K562 (cell line): ENCODE measurements at regions not wholly inside any gene's neighbourhood (a gene's known extent, or its start where the extent isn't known, plus 50 kb on each side); places are given as distances from the start of the nearest gene placed in this dataset.

Source experiments
- ATAC-seq: fragments of 200-7000 bp; cut with Tn5 transposase; 3 replicates; pipeline ENCODE4 v1.9.1; 2020; ENCODE audit warnings: moderate library complexity
- BruUV-seq: library from RNA; stranded (reverse); fragments of 400-500 nt; replicated peaks from 2 replicates; lab custom pipeline; 2021; lab: Mats Ljungman, UMichigan
- CTCF ChIA-PET: fragments of 300-600 bp; formaldehyde crosslinking; extraction: SDS; loops from one replicate; lab custom pipeline; 2021; ENCODE audit warnings: low intra/inter-chr PET ratio; lab: Yijun Ruan, JAX
- POLR2A ChIA-PET: fragments of 300-600, 350-650 bp; sonication (Branson Sonifier 250); formaldehyde crosslinking; extraction: SDS; loops from one replicate; lab custom pipeline; 2021; ENCODE audit warnings: antibody characterized with exemption, inconsistent platforms; lab: Yijun Ruan, JAX
- DNase-seq, 4 experiments: peaks; one replicate each; pipeline versions ENCODE4 v3.0.0 to v3.0.0-alpha.2; 2011 to 2018; ENCODE audit warnings: low spot score in 3 of 4, mixed read lengths in 3 of 4; ENCODE audit errors: extremely low read depth in 1 of 4
- FAIRE-seq: peaks from 2 replicates; lab custom pipeline; 2011; peaks lifted over from hg19 to GRCh38; lab: Jason Lieb, UNC
- H2AFZ ChIP-seq: 2 replicates; pipeline ENCODE4 v1.6.0; 2011; ENCODE audit warnings: low read depth, low read length, control low read depth, inconsistent platforms
- H3K27ac ChIP-seq: fragments of 200-600 bp; 3 replicates; pipeline ENCODE4 v1.8.0; 2011; ENCODE audit warnings: low read depth, mild to moderate bottlenecking, control low read depth, inconsistent platforms, low read length, moderate library complexity, mixed read lengths; ENCODE audit errors: extremely low read depth
- H3K27me3 ChIP-seq, 2 experiments: fragments of 300-600 bp in 1 of 2; 2 replicates in 1 of 2; 3 replicates in 1 of 2; pipeline versions ENCODE4 v1.6.0 to v1.8.0; 2011; ENCODE audit warnings: inconsistent platforms in 2 of 2, low read length in 2 of 2, mild to moderate bottlenecking in 1 of 2, mixed read lengths in 1 of 2, moderate library complexity in 1 of 2; ENCODE audit not compliant: control insufficient read depth in 2 of 2, insufficient read depth in 2 of 2
- H3K36me3 ChIP-seq: fragments of 300-600 bp; 3 replicates; pipeline ENCODE4 v1.8.0; 2011; ENCODE audit warnings: mild to moderate bottlenecking, low read length, inconsistent platforms; ENCODE audit not compliant: control insufficient read depth, insufficient read depth
- H3K4me1 ChIP-seq, 2 experiments: fragments of 200-600 bp in 1 of 2; replicated peaks in 1 of 2; 2 replicates in 1 of 2; 3 replicates in 1 of 2; pipeline versions ENCODE4 v1.5.1 to v1.8.0; 2011; ENCODE audit warnings: inconsistent platforms in 2 of 2, low read length in 2 of 2, mild to moderate bottlenecking in 1 of 2, mixed read lengths in 1 of 2, moderate library complexity in 1 of 2; ENCODE audit not compliant: control insufficient read depth in 2 of 2, insufficient read depth in 2 of 2
- H3K4me2 ChIP-seq: 2 replicates; pipeline ENCODE4 v1.6.1; 2011; ENCODE audit warnings: low read length, control low read depth, inconsistent platforms, mixed read lengths; ENCODE audit not compliant: insufficient read depth
- H3K4me3 ChIP-seq: fragments of 200-600 bp; sonication (generic), shearing (Covaris generic); 2 replicates; pipeline ENCODE4 v1.5.1; 2016; ENCODE audit warnings: control low read depth, inconsistent platforms
- H3K79me2 ChIP-seq: fragments of 200-600 bp; 3 replicates; pipeline ENCODE4 v1.8.0; 2011; ENCODE audit warnings: low read length, inconsistent platforms; ENCODE audit not compliant: control insufficient read depth, insufficient read depth
- H3K9ac ChIP-seq, 2 experiments: 2 replicates each; pipeline versions ENCODE4 v1.6.0 to v1.6.1; 2011; ENCODE audit warnings: low read depth in 2 of 2, low read length in 2 of 2, control low read depth in 1 of 2, inconsistent platforms in 1 of 2, mild to moderate bottlenecking in 1 of 2, mixed read lengths in 1 of 2; ENCODE audit not compliant: insufficient read depth in 1 of 2
- H3K9me1 ChIP-seq: one replicate; pipeline ENCODE4 v1.6.0; 2011; ENCODE audit warnings: inconsistent platforms, mild to moderate bottlenecking, low read length, moderate library complexity; ENCODE audit not compliant: control insufficient read depth, insufficient read depth
- H3K9me3 ChIP-seq: replicated peaks from 2 replicates; pipeline ENCODE4 v1.5.1; 2011; ENCODE audit warnings: low read depth, low read length, inconsistent platforms; ENCODE audit not compliant: control insufficient read depth, insufficient read depth
- H4K20me1 ChIP-seq: replicated peaks from 2 replicates; pipeline ENCODE4 v1.6.1; 2011; ENCODE audit warnings: low read length, inconsistent platforms, mixed read lengths; ENCODE audit not compliant: control insufficient read depth, insufficient read depth
- HINFP ChIP-seq: fragments of 450-650 bp; conservative IDR thresholded peaks from 2 replicates; pipeline ENCODE4 v1.6.1; 2016; ENCODE audit warnings: missing genetic modification characterization, low read depth, mild to moderate bottlenecking, control low read depth, missing compliant biosample characterization
- POLR2AphosphoS5 ChIP-seq: IDR thresholded peaks from 2 replicates; pipeline ENCODE4 v1.6.1; 2011; ENCODE audit warnings: mild to moderate bottlenecking, low read depth, low read length, moderate library complexity; ENCODE audit not compliant: control insufficient read depth, insufficient read depth
- TCFL5 ChIP-seq: fragments of 250-450 bp; sonication (Bioruptor Pico); conservative IDR thresholded peaks from 2 replicates; pipeline ENCODE4 v1.6.1; 2021; ENCODE audit warnings: mild to moderate bottlenecking, moderate library complexity, matching md5 sums
- ZFPM2 ChIP-seq: fragments of 250-450 bp; sonication (Bioruptor Pico); IDR thresholded peaks from 2 replicates; pipeline ENCODE4 v1.5.1; 2022; ENCODE audit warnings: mild to moderate bottlenecking
- WGBS: fragments of 100-300 bp; shearing (Covaris generic); methylation state at CpG from one replicate; pipeline ENCODE4 v1.1.6; 2016; ENCODE audit warnings: low coverage, mixed read lengths; ENCODE audit not compliant: insufficient coverage; ENCODE audit errors: missing lambda C conversion rate; 5-methylcytosine and 5-hydroxymethylcytosine counted together
- in situ Hi-C: fragments of 300-500 bp; cut with MboI; formaldehyde crosslinking; loops from 4 replicates; pipeline ENCODE4 v1.15.0; 2018; ENCODE audit warnings: inconsistent platforms, mixed read lengths
- intact Hi-C: fragments of 100-400 bp; cut with micrococcal nuclease; formaldehyde crosslinking; loops from 2 replicates; pipeline ENCODE4 v1.14.2; 2022
- TF ChIP-seq, protein P1 (sequence below), 2 experiments: fragments of 450-650 bp; conservative IDR thresholded peaks; 2 replicates each; pipeline ENCODE4 v1.6.1; 2017; ENCODE audit warnings: mild to moderate bottlenecking in 2 of 2, moderate library complexity in 2 of 2

DNA sequence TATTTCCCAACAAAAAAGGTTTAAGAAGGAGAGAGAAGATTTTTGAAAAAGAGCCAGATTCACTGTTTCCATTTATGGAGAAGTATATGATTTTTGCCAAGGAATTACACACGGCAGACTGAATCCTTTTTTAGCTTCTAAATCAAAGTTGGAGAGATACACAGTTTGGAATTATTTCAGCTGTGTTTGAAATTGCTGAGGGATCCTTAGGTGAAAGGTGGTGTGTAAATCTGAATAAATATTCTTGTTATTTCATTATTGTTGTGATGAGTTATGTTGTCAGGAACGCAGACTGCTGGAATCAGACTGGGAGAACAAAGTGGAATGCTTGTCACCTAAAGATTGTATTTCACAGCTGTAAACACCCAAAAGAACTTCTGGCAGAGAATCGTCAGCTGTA is 168.5 kb upstream of the AKIRIN2 start:
- no peaks in the 10 kb centered on the region for H3K9me3 ChIP-seq
- intact Hi-C loops = no loop called here
- TF ChIP-seq HINFP (tag) (no peak), POLR2AphosphoS5 (no peak), TCFL5 (CRISPR knock-in tag) (no peak), ZFPM2 (CRISPR knock-in tag) (no peak)
- TF ChIP-seq, protein P1, sequence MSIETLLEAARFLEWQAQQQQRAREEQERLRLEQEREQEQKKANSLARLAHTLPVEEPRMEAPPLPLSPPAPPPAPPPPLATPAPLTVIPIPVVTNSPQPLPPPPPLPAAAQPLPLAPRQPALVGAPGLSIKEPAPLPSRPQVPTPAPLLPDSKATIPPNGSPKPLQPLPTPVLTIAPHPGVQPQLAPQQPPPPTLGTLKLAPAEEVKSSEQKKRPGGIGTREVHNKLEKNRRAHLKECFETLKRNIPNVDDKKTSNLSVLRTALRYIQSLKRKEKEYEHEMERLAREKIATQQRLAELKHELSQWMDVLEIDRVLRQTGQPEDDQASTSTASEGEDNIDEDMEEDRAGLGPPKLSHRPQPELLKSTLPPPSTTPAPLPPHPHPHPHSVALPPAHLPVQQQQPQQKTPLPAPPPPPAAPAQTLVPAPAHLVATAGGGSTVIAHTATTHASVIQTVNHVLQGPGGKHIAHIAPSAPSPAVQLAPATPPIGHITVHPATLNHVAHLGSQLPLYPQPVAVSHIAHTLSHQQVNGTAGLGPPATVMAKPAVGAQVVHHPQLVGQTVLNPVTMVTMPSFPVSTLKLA (conservative IDR thresholded peaks at IDR 0.05) = no peak
- FAIRE-seq = no peak
- H3K79me2 ChIP-seq = no peaks in the 10 kb centered on the region
- no peaks in the 10 kb centered on the region for H3K9me1 ChIP-seq
- no peaks in the 10 kb centered on the region; a peak in 2 of 5 replicates for H3K4me1 ChIP-seq
- in situ Hi-C loops = no loop called here
- ChIA-PET CTCF (no interaction called here), POLR2A (interaction anchor here (0.8 kb wide), 1 partner anchor 9 kb away, joined by 5 read pairs; no protein-coding TSS in a partner anchor)
- no peak for ATAC-seq
- WGBS = 0% methylated on average over 3 of the region's 3 CpGs
- no peak for DNase-seq
- no TSS peak for BruUV-seq
- no peaks in the 10 kb centered on the region for H4K20me1 ChIP-seq
- H3K36me3 ChIP-seq = no peaks in the 10 kb centered on the region
- no peak overlapping the region for H3K4me3 ChIP-seq
- no peak overlapping the region for H3K4me2 ChIP-seq
- H3K27ac ChIP-seq = no peak overlapping the region
- no peak overlapping the region for H2AFZ ChIP-seq
- no peak overlapping the region for H3K9ac ChIP-seq
- H3K27me3 ChIP-seq = peaks cover 7 to 20% of the 10 kb centered on the region in 2 experiments; a peak in 4 of 5 replicates
